Panc1 (cell line): ENCODE measurements at regions not wholly inside any gene's neighbourhood (a gene's known extent, or its start where the extent isn't known, plus 50 kb on each side); places are given as distances from the start of the nearest gene placed in this dataset.

Source experiments
- ATAC-seq: fragments of 200-7000 bp; cut with Tn5 transposase; 2 replicates; pipeline ENCODE4 v1.9.1; 2020; ENCODE audit warnings: mild to moderate bottlenecking, moderate library complexity
- BruUV-seq: library from RNA; stranded (reverse); fragments of 400-500 nt; replicated peaks from 2 replicates; lab custom pipeline; 2021; lab: Mats Ljungman, UMichigan
- CTCF ChIA-PET: fragments of 300-600 bp; sonication (Branson Sonifier 250); formaldehyde crosslinking; loops from one replicate; lab custom pipeline; 2022; ENCODE audit warnings: antibody characterized with exemption; lab: Charles Lee
- POLR2A ChIA-PET: fragments of 300-600 bp; sonication (Branson Sonifier 250); formaldehyde crosslinking; loops from one replicate; lab custom pipeline; 2022; ENCODE audit warnings: antibody characterized with exemption; lab: Charles Lee
- DNase-seq: peaks from one replicate; pipeline ENCODE4 v3.0.0-alpha.2; 2010; ENCODE audit warnings: low read depth, low spot score
- H3K27ac ChIP-seq: 2 replicates; pipeline ENCODE4 v1.5.1; 2011; ENCODE audit warnings: mild to moderate bottlenecking, low read length, inconsistent platforms
- H3K27me3 ChIP-seq: fragments of 200-500 bp; sonication (Bioruptor generic); 2 replicates; pipeline ENCODE4 v1.6.0; 2014; ENCODE audit warnings: low read length, inconsistent platforms; ENCODE audit not compliant: control insufficient read depth, insufficient read depth
- H3K36me3 ChIP-seq: fragments of 200-500 bp; sonication (Bioruptor generic); 2 replicates; pipeline ENCODE4 v1.5.1; 2014; ENCODE audit warnings: inconsistent platforms, mild to moderate bottlenecking, low read length, moderate library complexity; ENCODE audit not compliant: control insufficient read depth, insufficient read depth
- H3K4me1 ChIP-seq: 2 replicates; pipeline ENCODE4 v1.5.1; 2011; ENCODE audit warnings: inconsistent platforms, mild to moderate bottlenecking, low read length, moderate library complexity; ENCODE audit not compliant: control insufficient read depth, insufficient read depth
- H3K4me3 ChIP-seq, 2 experiments: 2 replicates each; pipeline ENCODE4 v1.5.1; 2011 to 2012; ENCODE audit warnings: low read depth in 2 of 2, low read length in 2 of 2, mild to moderate bottlenecking in 2 of 2, inconsistent platforms in 1 of 2, moderate library complexity in 1 of 2
- H3K9me3 ChIP-seq: fragments of 200-500 bp; sonication (Bioruptor generic); 2 replicates; pipeline ENCODE4 v1.5.1; 2014; ENCODE audit warnings: low read depth, mild to moderate bottlenecking, inconsistent platforms, low read length, moderate library complexity; ENCODE audit not compliant: control insufficient read depth, insufficient read depth
- POLR2AphosphoS5 ChIP-seq: IDR thresholded peaks from 2 replicates; pipeline ENCODE4 v1.6.1; 2012; ENCODE audit warnings: mild to moderate bottlenecking, low read depth, low read length, moderate library complexity
- REST ChIP-seq, 2 experiments: IDR thresholded peaks; 2 replicates each; pipeline ENCODE4 v1.6.1; 2011 to 2012; ENCODE audit warnings: low read depth in 2 of 2, control low read depth in 1 of 2, low read length in 1 of 2, mild to moderate bottlenecking in 1 of 2, moderate library complexity in 1 of 2; ENCODE audit not compliant: insufficient read depth in 1 of 2
- SIN3A ChIP-seq: IDR thresholded peaks from 2 replicates; pipeline ENCODE4 v1.6.1; 2012; ENCODE audit warnings: low read depth, mild to moderate bottlenecking, low read length, moderate library complexity, borderline replicate concordance; ENCODE audit not compliant: insufficient read depth
- TCF7L2 ChIP-seq: IDR thresholded peaks from 2 replicates; pipeline ENCODE4 v1.6.1; 2011; ENCODE audit warnings: mild to moderate bottlenecking, low read depth, low read length, inconsistent platforms
- in situ Hi-C: cut with HindIII; loops from 2 replicates; pipeline ENCODE4 v1.10.0; 2016; ENCODE audit warnings: low sequenced_read_pairs, low pct_unique_long_range_greater_than_20kb
- intact Hi-C: fragments of 100-400 bp; cut with micrococcal nuclease; formaldehyde crosslinking; loops from one replicate; pipeline ENCODE4 v1.10.0; 2022; ENCODE audit not compliant: unreplicated experiment
- TF ChIP-seq, protein P1 (sequence below): fragments of 450-650 bp; IDR thresholded peaks from 2 replicates; pipeline ENCODE4 v1.5.1; 2017; ENCODE audit warnings: mild to moderate bottlenecking

GRCh38 chr20:4504814-4505213, 181.4 kb upstream of the PRNP start:
- Histone ChIP-seq H3K27me3 (no peaks in the 10 kb centered on the region), H3K4me3 (no peak overlapping the region), H3K4me1 (no peaks in the 10 kb centered on the region), H3K9me3 (no peaks in the 10 kb centered on the region), H3K36me3 (no peaks in the 10 kb centered on the region), H3K27ac (no peak overlapping the region)
- DNase-seq = no peak
- in situ Hi-C loops (no loop called here), intact Hi-C loops (no loop called here)
- POLR2A ChIA-PET = no interaction called here
- TF ChIP-seq SIN3A = no peak
- TF ChIP-seq, protein P1, sequence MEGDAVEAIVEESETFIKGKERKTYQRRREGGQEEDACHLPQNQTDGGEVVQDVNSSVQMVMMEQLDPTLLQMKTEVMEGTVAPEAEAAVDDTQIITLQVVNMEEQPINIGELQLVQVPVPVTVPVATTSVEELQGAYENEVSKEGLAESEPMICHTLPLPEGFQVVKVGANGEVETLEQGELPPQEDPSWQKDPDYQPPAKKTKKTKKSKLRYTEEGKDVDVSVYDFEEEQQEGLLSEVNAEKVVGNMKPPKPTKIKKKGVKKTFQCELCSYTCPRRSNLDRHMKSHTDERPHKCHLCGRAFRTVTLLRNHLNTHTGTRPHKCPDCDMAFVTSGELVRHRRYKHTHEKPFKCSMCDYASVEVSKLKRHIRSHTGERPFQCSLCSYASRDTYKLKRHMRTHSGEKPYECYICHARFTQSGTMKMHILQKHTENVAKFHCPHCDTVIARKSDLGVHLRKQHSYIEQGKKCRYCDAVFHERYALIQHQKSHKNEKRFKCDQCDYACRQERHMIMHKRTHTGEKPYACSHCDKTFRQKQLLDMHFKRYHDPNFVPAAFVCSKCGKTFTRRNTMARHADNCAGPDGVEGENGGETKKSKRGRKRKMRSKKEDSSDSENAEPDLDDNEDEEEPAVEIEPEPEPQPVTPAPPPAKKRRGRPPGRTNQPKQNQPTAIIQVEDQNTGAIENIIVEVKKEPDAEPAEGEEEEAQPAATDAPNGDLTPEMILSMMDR = no peak
- TF ChIP-seq TCF7L2 = no peak
- no peak for TF ChIP-seq POLR2AphosphoS5
- TF ChIP-seq REST (IDR thresholded peaks at IDR 0.05; ENCODE audit: insufficient read depth in 1 of 2, low read depth in 2 of 2, low read length in 1 of 2) = no peak
- ATAC-seq = no peak
- CTCF ChIA-PET = no interaction called here
- no TSS peak for BruUV-seq

GRCh38 chr20:4502756-4503155, 183.5 kb upstream of the PRNP start:
- ChIA-PET POLR2A (no interaction called here), CTCF (no interaction called here)
- DNase-seq (no peak), ATAC-seq (no peak)
- TF ChIP-seq, protein P1 = no peak
- TF ChIP-seq SIN3A (no peak), REST (IDR thresholded peaks at IDR 0.05; ENCODE audit: insufficient read depth in 1 of 2, low read depth in 2 of 2, low read length in 1 of 2) (no peak), POLR2AphosphoS5 (no peak), TCF7L2 (no peak)
- Histone ChIP-seq H3K27ac (no peak overlapping the region), H3K27me3 (no peaks in the 10 kb centered on the region), H3K4me1 (no peaks in the 10 kb centered on the region), H3K36me3 (no peaks in the 10 kb centered on the region), H3K4me3 (no peak overlapping the region), H3K9me3 (no peaks in the 10 kb centered on the region)
- no TSS peak for BruUV-seq
- in situ Hi-C loops (no loop called here), intact Hi-C loops (no loop called here)
